ENCODE measurements at regions not wholly inside any gene's neighbourhood (a gene's known extent, or its start where the extent isn't known, plus 50 kb on each side); places are given as distances from the start of the nearest gene placed in this dataset.

GRCh38 chr5:9858043-9858442, 227.9 kb upstream of the TAS2R1 start:
- no peaks in the 10 kb centered on the region for H3K9me3 ChIP-seq (ENCODE audit: control insufficient read depth in 2 of 2, insufficient read depth in 1 of 2, low read length in 1 of 2)
- no peak overlapping the region for H3K27ac ChIP-seq (ENCODE audit: low read depth in 1 of 2, low read length in 1 of 2)
- H3K4me3 ChIP-seq (ENCODE audit: low read length in 2 of 2): no peak overlapping the region
- H3K36me3 ChIP-seq (ENCODE audit: control insufficient read depth in 2 of 2, insufficient read depth in 2 of 2, low read length in 1 of 2): no peaks in the 10 kb centered on the region
- H3K4me1 ChIP-seq (ENCODE audit: control insufficient read depth in 2 of 2, insufficient read depth in 2 of 2, low read length in 2 of 2): no peaks in the 10 kb centered on the region
- WGBS: 94% methylated on average over 3 of the region's 3 CpGs
- DNase-seq (ENCODE audit: low read depth in 6 of 9, low spot score in 9 of 9): no peak
- no peaks in the 10 kb centered on the region for H3K27me3 ChIP-seq (ENCODE audit: control insufficient read depth in 2 of 2, insufficient read depth in 1 of 2, low read length in 1 of 2)

- Histone ChIP-seq H3K4me1 (ENCODE audit: control insufficient read depth in 2 of 2, insufficient read depth in 2 of 2, low read length in 2 of 2) (no peaks in the 10 kb centered on the region), H3K27me3 (ENCODE audit: control insufficient read depth in 2 of 2, insufficient read depth in 1 of 2, low read length in 1 of 2) (no peaks in the 10 kb centered on the region), H3K36me3 (ENCODE audit: control insufficient read depth in 2 of 2, insufficient read depth in 2 of 2, low read length in 1 of 2) (no peaks in the 10 kb centered on the region), H3K4me3 (ENCODE audit: low read length in 2 of 2) (no peak overlapping the region), H3K27ac (ENCODE audit: low read depth in 1 of 2, low read length in 1 of 2) (no peak overlapping the region), H3K9me3 (ENCODE audit: control insufficient read depth in 2 of 2, insufficient read depth in 1 of 2, low read length in 1 of 2) (no peaks in the 10 kb centered on the region)
- no peak for DNase-seq (ENCODE audit: low read depth in 6 of 9, low spot score in 9 of 9)
- WGBS: 97% methylated on average over 2 of the region's 2 CpGs
Observed at GRCh38 chr5:9853309-9853708, 223.2 kb upstream of the TAS2R1 start.

GRCh38 chr5:9852671-9853070, 222.5 kb upstream of the TAS2R1 start:
- H3K4me3 ChIP-seq (ENCODE audit: low read length in 2 of 2): no peak overlapping the region
- WGBS: 85% methylated on average over 3 of the region's 3 CpGs
- H3K9me3 ChIP-seq (ENCODE audit: control insufficient read depth in 2 of 2, insufficient read depth in 1 of 2, low read length in 1 of 2): no peaks in the 10 kb centered on the region
- H3K4me1 ChIP-seq (ENCODE audit: control insufficient read depth in 2 of 2, insufficient read depth in 2 of 2, low read length in 2 of 2): no peaks in the 10 kb centered on the region
- no peak overlapping the region for H3K27ac ChIP-seq (ENCODE audit: low read depth in 1 of 2, low read length in 1 of 2)
- no peaks in the 10 kb centered on the region for H3K36me3 ChIP-seq (ENCODE audit: control insufficient read depth in 2 of 2, insufficient read depth in 2 of 2, low read length in 1 of 2)
- DNase-seq (ENCODE audit: low read depth in 6 of 9, low spot score in 9 of 9): no peak
- no peaks in the 10 kb centered on the region for H3K27me3 ChIP-seq (ENCODE audit: control insufficient read depth in 2 of 2, insufficient read depth in 1 of 2, low read length in 1 of 2)

GRCh38 chr5:9851458-9851857, 221.3 kb upstream of the TAS2R1 start:
- H3K4me3 ChIP-seq (ENCODE audit: low read length in 2 of 2): no peak overlapping the region
- WGBS: 83% methylated on average over 3 of the region's 3 CpGs
- H3K27ac ChIP-seq (ENCODE audit: low read depth in 1 of 2, low read length in 1 of 2): no peak overlapping the region
- H3K4me1 ChIP-seq (ENCODE audit: control insufficient read depth in 2 of 2, insufficient read depth in 2 of 2, low read length in 2 of 2): no peaks in the 10 kb centered on the region
- DNase-seq (ENCODE audit: low read depth in 6 of 9, low spot score in 9 of 9): no peak
- no peaks in the 10 kb centered on the region for H3K36me3 ChIP-seq (ENCODE audit: control insufficient read depth in 2 of 2, insufficient read depth in 2 of 2, low read length in 1 of 2)
- no peaks in the 10 kb centered on the region for H3K9me3 ChIP-seq (ENCODE audit: control insufficient read depth in 2 of 2, insufficient read depth in 1 of 2, low read length in 1 of 2)
- H3K27me3 ChIP-seq (ENCODE audit: control insufficient read depth in 2 of 2, insufficient read depth in 1 of 2, low read length in 1 of 2): no peaks in the 10 kb centered on the region

GRCh38 chr5:9850456-9850855, 220.3 kb upstream of the TAS2R1 start:
- H3K9me3 ChIP-seq (ENCODE audit: control insufficient read depth in 2 of 2, insufficient read depth in 1 of 2, low read length in 1 of 2): no peaks in the 10 kb centered on the region
- WGBS: 76% methylated on average over 5 of the region's 5 CpGs
- H3K27me3 ChIP-seq (ENCODE audit: control insufficient read depth in 2 of 2, insufficient read depth in 1 of 2, low read length in 1 of 2): no peaks in the 10 kb centered on the region
- no peaks in the 10 kb centered on the region for H3K36me3 ChIP-seq (ENCODE audit: control insufficient read depth in 2 of 2, insufficient read depth in 2 of 2, low read length in 1 of 2)
- no peak for DNase-seq (ENCODE audit: low read depth in 6 of 9, low spot score in 9 of 9)
- H3K27ac ChIP-seq (ENCODE audit: low read depth in 1 of 2, low read length in 1 of 2): no peak overlapping the region
- H3K4me3 ChIP-seq (ENCODE audit: low read length in 2 of 2): no peak overlapping the region
- H3K4me1 ChIP-seq (ENCODE audit: control insufficient read depth in 2 of 2, insufficient read depth in 2 of 2, low read length in 2 of 2): no peaks in the 10 kb centered on the region

GRCh38 chr5:9847631-9848030, 217.5 kb upstream of the TAS2R1 start:
- no peak for DNase-seq (ENCODE audit: low read depth in 6 of 9, low spot score in 9 of 9)
- no peaks in the 10 kb centered on the region for H3K9me3 ChIP-seq (ENCODE audit: control insufficient read depth in 2 of 2, insufficient read depth in 1 of 2, low read length in 1 of 2)
- H3K27ac ChIP-seq (ENCODE audit: low read depth in 1 of 2, low read length in 1 of 2): no peak overlapping the region
- H3K36me3 ChIP-seq (ENCODE audit: control insufficient read depth in 2 of 2, insufficient read depth in 2 of 2, low read length in 1 of 2): no peaks in the 10 kb centered on the region
- no peaks in the 10 kb centered on the region for H3K4me1 ChIP-seq (ENCODE audit: control insufficient read depth in 2 of 2, insufficient read depth in 2 of 2, low read length in 2 of 2)
- WGBS: 84% methylated on average over 6 of the region's 6 CpGs
- H3K27me3 ChIP-seq (ENCODE audit: control insufficient read depth in 2 of 2, insufficient read depth in 1 of 2, low read length in 1 of 2): no peaks in the 10 kb centered on the region
- no peak overlapping the region for H3K4me3 ChIP-seq (ENCODE audit: low read length in 2 of 2)

GRCh38 chr5:9845185-9845584, 215.0 kb upstream of the TAS2R1 start:
- 87% methylated on average over 2 of the region's 2 CpGs for WGBS

GRCh38 chr5:9841516-9842170, 211.5 kb upstream of the TAS2R1 start:
- no peaks in the 10 kb centered on the region for H3K27me3 ChIP-seq (ENCODE audit: control insufficient read depth in 2 of 2, insufficient read depth in 1 of 2, low read length in 1 of 2)
- H3K36me3 ChIP-seq (ENCODE audit: control insufficient read depth in 2 of 2, insufficient read depth in 2 of 2, low read length in 1 of 2): no peaks in the 10 kb centered on the region
- 80% methylated on average over 2 of the region's 2 CpGs for WGBS
- no peak overlapping the region for H3K4me3 ChIP-seq (ENCODE audit: low read length in 2 of 2)
- no peak overlapping the region for H3K27ac ChIP-seq (ENCODE audit: low read depth in 1 of 2, low read length in 1 of 2)
- no peaks in the 10 kb centered on the region for H3K4me1 ChIP-seq (ENCODE audit: control insufficient read depth in 2 of 2, insufficient read depth in 2 of 2, low read length in 2 of 2)
- no peaks in the 10 kb centered on the region for H3K9me3 ChIP-seq (ENCODE audit: control insufficient read depth in 2 of 2, insufficient read depth in 1 of 2, low read length in 1 of 2)
- no peak for DNase-seq (ENCODE audit: low read depth in 6 of 9, low spot score in 9 of 9)

More at GRCh38 chr5:9845185-9845584, 215.0 kb upstream of the TAS2R1 start:
- Histone ChIP-seq H3K4me3 (ENCODE audit: low read length in 2 of 2) (no peak overlapping the region), H3K36me3 (ENCODE audit: control insufficient read depth in 2 of 2, insufficient read depth in 2 of 2, low read length in 1 of 2) (no peaks in the 10 kb centered on the region), H3K27ac (ENCODE audit: low read depth in 1 of 2, low read length in 1 of 2) (no peak overlapping the region), H3K9me3 (ENCODE audit: control insufficient read depth in 2 of 2, insufficient read depth in 1 of 2, low read length in 1 of 2) (no peaks in the 10 kb centered on the region), H3K27me3 (ENCODE audit: control insufficient read depth in 2 of 2, insufficient read depth in 1 of 2, low read length in 1 of 2) (no peaks in the 10 kb centered on the region), H3K4me1 (ENCODE audit: control insufficient read depth in 2 of 2, insufficient read depth in 2 of 2, low read length in 2 of 2) (no peaks in the 10 kb centered on the region)
- no peak for DNase-seq (ENCODE audit: low read depth in 6 of 9, low spot score in 9 of 9)

- Histone ChIP-seq H3K36me3 (ENCODE audit: control insufficient read depth in 2 of 2, insufficient read depth in 2 of 2, low read length in 1 of 2) (no peaks in the 10 kb centered on the region), H3K9me3 (ENCODE audit: control insufficient read depth in 2 of 2, insufficient read depth in 1 of 2, low read length in 1 of 2) (no peaks in the 10 kb centered on the region), H3K27me3 (ENCODE audit: control insufficient read depth in 2 of 2, insufficient read depth in 1 of 2, low read length in 1 of 2) (no peaks in the 10 kb centered on the region), H3K4me1 (ENCODE audit: control insufficient read depth in 2 of 2, insufficient read depth in 2 of 2, low read length in 2 of 2) (no peaks in the 10 kb centered on the region), H3K4me3 (ENCODE audit: low read length in 2 of 2) (no peak overlapping the region), H3K27ac (ENCODE audit: low read depth in 1 of 2, low read length in 1 of 2) (no peak overlapping the region)
- no peak for DNase-seq (ENCODE audit: low read depth in 6 of 9, low spot score in 9 of 9)
- WGBS: 83% methylated on average over 7 of the region's 7 CpGs
Observed at GRCh38 chr5:9838916-9839315, 208.8 kb upstream of the TAS2R1 start.

All from thymus (tissue), 11 donors.